B cell (primary cell): ENCODE measurements at regions not wholly inside any gene's neighbourhood (a gene's known extent, or its start where the extent isn't known, plus 50 kb on each side); places are given as distances from the start of the nearest gene placed in this dataset.

Experiments used
- ATAC-seq: fragments of 200-7000 bp; cut with Tn5 transposase; one replicate; pipeline ENCODE4 v1.10.0; 2021; ENCODE audit warnings: low read depth, mild to moderate bottlenecking, moderate number of reproducible peaks, moderate library complexity
- CTCF ChIA-PET: fragments of 350-600 bp; sonication (Branson Sonifier 250); formaldehyde crosslinking; loops from one replicate; lab custom pipeline; 2021; ENCODE audit warnings: antibody characterized with exemption, inconsistent platforms; lab: Charles Lee
- POLR2A ChIA-PET: fragments of 350-600 bp; sonication (Branson Sonifier 250); formaldehyde crosslinking; loops from one replicate; lab custom pipeline; 2021; ENCODE audit warnings: antibody characterized with exemption; lab: Charles Lee
- DNase-seq: peaks from one replicate; pipeline ENCODE4 v3.0.0; 2013
- H2AFZ ChIP-seq: 2 replicates; pipeline ENCODE4 v1.6.1; 2012; ENCODE audit warnings: mild to moderate bottlenecking, low read depth, low read length; ENCODE audit not compliant: insufficient read depth, poor library complexity, severe bottlenecking
- H3K27ac ChIP-seq, 2 donors: 1 replicate in 1 of 2; 2 replicates in 1 of 2; pipeline ENCODE4 v1.5.1; 2012 to 2013; ENCODE audit warnings: low read length in 2 of 2, mild to moderate bottlenecking in 2 of 2, moderate library complexity in 1 of 2
- H3K27me3 ChIP-seq, 4 experiments: fragments of 200-600 bp in 1 of 4; sonication (generic) in 1 of 4; replicated peaks in 1 of 4; 1 replicate in 2 of 4; 2 replicates in 2 of 4; pipeline versions ENCODE4 v1.6.1 to v1.7.0; 2013 to 2016; ENCODE audit warnings: low read length in 3 of 4, mild to moderate bottlenecking in 2 of 4, mixed read lengths in 1 of 4, moderate library complexity in 1 of 4; ENCODE audit not compliant: insufficient read depth in 4 of 4, control insufficient read depth in 3 of 4; ENCODE audit errors: control extremely low read depth in 1 of 4
- H3K36me3 ChIP-seq, 2 experiments: replicated peaks in 1 of 2; 1 replicate in 1 of 2; 2 replicates in 1 of 2; pipeline versions ENCODE4 v1.6.1 to v1.7.1; 2013; ENCODE audit warnings: low read length in 1 of 2; ENCODE audit not compliant: insufficient read depth in 2 of 2, control insufficient read depth in 1 of 2; ENCODE audit errors: control extremely low read depth in 1 of 2, extremely low read depth in 1 of 2
- H3K4me1 ChIP-seq, 2 donors: fragments of 200-600 bp in 1 of 2; sonication (generic) in 1 of 2; 1 replicate in 1 of 2; 2 replicates in 1 of 2; pipeline versions ENCODE4 v1.5.1 to v1.6.1; 2013 to 2017; ENCODE audit warnings: low read length in 2 of 2; ENCODE audit not compliant: control insufficient read depth in 2 of 2, insufficient read depth in 2 of 2
- H3K4me2 ChIP-seq: replicated peaks from 2 replicates; pipeline ENCODE3; 2012; ENCODE audit warnings: mild to moderate bottlenecking, low read depth, low read length; ENCODE audit not compliant: poor library complexity, severe bottlenecking
- H3K4me3 ChIP-seq, 5 experiments: fragments of 200-600 bp in 1 of 5; sonication (generic) in 1 of 5; 1 replicate in 3 of 5; 2 replicates in 2 of 5; pipeline versions ENCODE4 v1.5.1 to v1.7.0; 2011 to 2016; ENCODE audit warnings: low read length in 4 of 5, mild to moderate bottlenecking in 4 of 5, low read depth in 2 of 5, control low read depth in 1 of 5, moderate library complexity in 1 of 5; ENCODE audit not compliant: insufficient read depth in 1 of 5; ENCODE audit errors: control extremely low read depth in 1 of 5, extremely low read depth in 1 of 5
- H3K79me2 ChIP-seq: fragments of 200-600 bp; sonication (generic); one replicate; pipeline ENCODE4 v1.6.0; 2016; ENCODE audit warnings: low read length; ENCODE audit not compliant: control insufficient read depth, insufficient read depth
- H3K9ac ChIP-seq: fragments of 200-600 bp; sonication (generic); 2 replicates; pipeline ENCODE4 v1.6.1; 2017; ENCODE audit warnings: mild to moderate bottlenecking, low read length, moderate library complexity
- H3K9me3 ChIP-seq, 3 donors: one replicate each; pipeline versions ENCODE4 v1.6.1 to v1.7.1; 2013; ENCODE audit warnings: low read length in 2 of 3; ENCODE audit not compliant: control insufficient read depth in 2 of 3, insufficient read depth in 1 of 3; ENCODE audit errors: control extremely low read depth in 1 of 3
- H4K20me1 ChIP-seq: 2 replicates; pipeline ENCODE4 v1.6.0; 2012; ENCODE audit warnings: mild to moderate bottlenecking, low read length; ENCODE audit not compliant: insufficient read depth, control insufficient read depth, poor library complexity, severe bottlenecking
- H3K27ac Mint-ChIP-seq: one replicate; pipeline ENCODE4 v1.8.0; 2021; ENCODE audit warnings: mixed read lengths
- H3K27me3 Mint-ChIP-seq: one replicate; pipeline ENCODE4 v1.8.0; 2021; ENCODE audit warnings: mixed read lengths
- H3K4me1 Mint-ChIP-seq: one replicate; pipeline ENCODE4 v1.8.0; 2021; ENCODE audit warnings: mixed read lengths
- H3K4me3 Mint-ChIP-seq: one replicate; pipeline ENCODE4 v1.8.0; 2021; ENCODE audit warnings: mixed read lengths
- H3K9me3 Mint-ChIP-seq: one replicate; pipeline ENCODE4 v1.8.0; 2022; ENCODE audit warnings: mixed read lengths; ENCODE audit not compliant: insufficient read depth
- EZH2 ChIP-seq: IDR thresholded peaks from 2 replicates; pipeline ENCODE4 v1.6.1; 2012; ENCODE audit warnings: borderline replicate concordance, low read depth, mild to moderate bottlenecking, moderate library complexity, low read length; ENCODE audit not compliant: insufficient read depth, poor library complexity, severe bottlenecking
- WGBS: methylation state at CpG from one replicate; pipeline ENCODE4 v1.1.5; 2013; ENCODE audit warnings: missing lambda C conversion rate; ENCODE audit not compliant: insufficient coverage; 5-methylcytosine and 5-hydroxymethylcytosine counted together
- intact Hi-C: fragments of 100-400 bp; cut with micrococcal nuclease; formaldehyde crosslinking; loops from one replicate; pipeline ENCODE4 v1.10.0; 2022
- TF ChIP-seq, protein P1 (sequence below): fragments of 200-600 bp; IDR thresholded peaks from one replicate; pipeline ENCODE4 v1.8.0; 2022; ENCODE audit warnings: antibody characterized with exemption, mild to moderate bottlenecking

DNA sequence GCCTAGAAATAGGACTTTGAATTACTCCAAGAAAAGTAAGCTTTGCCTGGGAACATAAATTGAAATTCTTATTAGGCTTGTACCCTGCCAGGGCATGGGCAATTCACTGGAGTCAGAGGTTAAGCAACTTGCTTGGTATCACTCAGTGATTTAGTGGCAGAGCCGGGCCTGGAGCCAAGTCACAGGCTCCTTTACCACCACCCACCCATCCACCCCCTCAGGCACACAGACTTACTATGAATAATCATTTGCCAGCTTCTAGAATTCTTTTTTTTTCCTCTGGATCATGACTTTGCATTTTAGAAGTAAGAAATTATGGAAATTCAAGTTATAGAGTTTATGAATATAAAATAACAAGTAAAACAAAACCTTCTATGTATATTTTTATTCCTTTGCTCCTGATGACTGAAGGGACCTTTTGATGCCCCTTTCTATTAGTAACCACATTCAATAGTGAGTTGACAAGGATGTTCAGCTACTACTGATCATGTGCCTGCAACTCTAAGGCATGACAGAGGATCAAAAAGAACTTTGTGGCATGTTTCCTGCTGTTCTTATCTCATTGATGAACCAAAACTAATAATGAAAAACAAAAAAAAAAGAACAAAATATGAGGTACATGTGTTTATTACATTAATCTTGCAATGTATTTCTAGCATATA, 614.7 kb downstream of the TLR4 start:
- DNase-seq (no peak), ATAC-seq (no peak)
- no peaks in the 10 kb centered on the region for H3K9me3 ChIP-seq
- no peaks in the 10 kb centered on the region for H3K4me1 Mint-ChIP-seq
- TF ChIP-seq, protein P1, sequence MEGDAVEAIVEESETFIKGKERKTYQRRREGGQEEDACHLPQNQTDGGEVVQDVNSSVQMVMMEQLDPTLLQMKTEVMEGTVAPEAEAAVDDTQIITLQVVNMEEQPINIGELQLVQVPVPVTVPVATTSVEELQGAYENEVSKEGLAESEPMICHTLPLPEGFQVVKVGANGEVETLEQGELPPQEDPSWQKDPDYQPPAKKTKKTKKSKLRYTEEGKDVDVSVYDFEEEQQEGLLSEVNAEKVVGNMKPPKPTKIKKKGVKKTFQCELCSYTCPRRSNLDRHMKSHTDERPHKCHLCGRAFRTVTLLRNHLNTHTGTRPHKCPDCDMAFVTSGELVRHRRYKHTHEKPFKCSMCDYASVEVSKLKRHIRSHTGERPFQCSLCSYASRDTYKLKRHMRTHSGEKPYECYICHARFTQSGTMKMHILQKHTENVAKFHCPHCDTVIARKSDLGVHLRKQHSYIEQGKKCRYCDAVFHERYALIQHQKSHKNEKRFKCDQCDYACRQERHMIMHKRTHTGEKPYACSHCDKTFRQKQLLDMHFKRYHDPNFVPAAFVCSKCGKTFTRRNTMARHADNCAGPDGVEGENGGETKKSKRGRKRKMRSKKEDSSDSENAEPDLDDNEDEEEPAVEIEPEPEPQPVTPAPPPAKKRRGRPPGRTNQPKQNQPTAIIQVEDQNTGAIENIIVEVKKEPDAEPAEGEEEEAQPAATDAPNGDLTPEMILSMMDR, result no peak
- TF ChIP-seq EZH2, result no peak
- CTCF ChIA-PET, result no interaction called here
- intact Hi-C loops, result no loop called here
- H3K4me3 Mint-ChIP-seq, result no peak overlapping the region
- H3K4me2 ChIP-seq, result no peak overlapping the region
- POLR2A ChIA-PET, result no interaction called here
- H2AFZ ChIP-seq, result no peak overlapping the region
- no peaks in the 10 kb centered on the region for H3K9me3 Mint-ChIP-seq
- no peaks in the 10 kb centered on the region for H3K4me1 ChIP-seq
- no peak overlapping the region for H3K27ac ChIP-seq
- no peaks in the 10 kb centered on the region for H3K27me3 ChIP-seq
- no peak overlapping the region for H3K27ac Mint-ChIP-seq
- no CpG with 5 or more reads among the region's 1 CpG for WGBS
- H4K20me1 ChIP-seq, result no peaks in the 10 kb centered on the region
- no peaks in the 10 kb centered on the region for H3K36me3 ChIP-seq
- H3K79me2 ChIP-seq, result no peaks in the 10 kb centered on the region
- no peak overlapping the region for H3K9ac ChIP-seq
- no peak overlapping the region for H3K4me3 ChIP-seq
- H3K27me3 Mint-ChIP-seq, result no peaks in the 10 kb centered on the region

DNA sequence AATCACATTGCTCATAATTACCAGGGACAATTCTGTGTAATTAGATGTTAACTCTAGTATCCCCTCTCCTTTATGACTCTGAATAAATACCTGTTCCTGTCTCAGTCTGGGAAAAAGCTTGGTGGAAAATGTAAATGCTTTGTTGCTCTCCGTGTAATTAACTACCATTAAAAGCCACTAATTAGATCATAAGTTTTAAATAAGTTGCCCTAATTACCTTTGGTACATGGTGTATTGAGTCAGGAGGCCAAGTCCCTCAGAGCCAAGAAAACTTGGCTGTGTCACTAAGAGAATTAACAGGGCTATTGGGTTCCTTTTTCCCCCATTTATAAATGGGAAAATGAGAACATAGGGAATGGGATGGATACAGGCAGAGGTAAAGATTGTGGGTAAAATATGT, 617.6 kb downstream of the TLR4 start:
- ChIA-PET POLR2A (no interaction called here), CTCF (no interaction called here)
- H3K4me3 ChIP-seq, result no peak overlapping the region
- no peaks in the 10 kb centered on the region for H3K4me1 Mint-ChIP-seq
- H2AFZ ChIP-seq, result no peak overlapping the region
- DNase-seq (no peak), ATAC-seq (no peak)
- H3K4me1 ChIP-seq, result no peaks in the 10 kb centered on the region
- no peaks in the 10 kb centered on the region for H3K27me3 Mint-ChIP-seq
- no peak overlapping the region for H3K4me3 Mint-ChIP-seq
- no peak overlapping the region for H3K27ac ChIP-seq
- H3K9ac ChIP-seq, result no peak overlapping the region
- TF ChIP-seq, protein P1, result no peak
- TF ChIP-seq EZH2, result no peak
- intact Hi-C loops, result no loop called here
- WGBS, result no CpG with 5 or more reads among the region's 1 CpG
- no peaks in the 10 kb centered on the region for H3K9me3 Mint-ChIP-seq
- no peak overlapping the region for H3K27ac Mint-ChIP-seq
- H4K20me1 ChIP-seq, result no peaks in the 10 kb centered on the region
- H3K9me3 ChIP-seq, result no peaks in the 10 kb centered on the region
- H3K4me2 ChIP-seq, result no peak overlapping the region
- H3K79me2 ChIP-seq, result no peaks in the 10 kb centered on the region
- H3K36me3 ChIP-seq, result no peaks in the 10 kb centered on the region
- H3K27me3 ChIP-seq, result no peaks in the 10 kb centered on the region
